Transverse colon (tissue), 4 donors: ENCODE measurements at regions not wholly inside any gene's neighbourhood (a gene's known extent, or its start where the extent isn't known, plus 50 kb on each side); places are given as distances from the start of the nearest gene placed in this dataset.

Experiments used
- DNase-seq: peaks from one replicate; pipeline ENCODE4 v3.0.0-alpha.2; 2019
- H3K27ac ChIP-seq, 4 donors: fragments of 200-600 bp; sonication (generic); 2 replicates each; pipeline ENCODE4 v1.5.1; 2016 to 2018; ENCODE audit warnings: inconsistent platforms in 4 of 4
- H3K27me3 ChIP-seq: fragments of 200-600 bp; sonication (generic); 2 replicates; pipeline ENCODE4 v1.5.1; 2017; ENCODE audit warnings: inconsistent platforms
- H3K36me3 ChIP-seq, 4 donors: fragments of 200-600 bp; sonication (generic); 2 replicates each; pipeline ENCODE4 v1.5.1; 2017 to 2019; ENCODE audit warnings: inconsistent platforms in 4 of 4
- H3K4me1 ChIP-seq, 4 donors: fragments of 200-600 bp; sonication (generic); 2 replicates each; pipeline ENCODE4 v1.5.1; 2017 to 2020; ENCODE audit warnings: inconsistent platforms in 4 of 4
- H3K4me3 ChIP-seq, 4 donors: fragments of 200-600 bp; sonication (generic); 1 replicate in 1 of 4; 2 replicates in 3 of 4; pipeline versions ENCODE4 v1.5.1 to v1.6.1; 2017 to 2019; ENCODE audit warnings: inconsistent platforms in 4 of 4
- H3K9me3 ChIP-seq, 2 donors: fragments of 200-600 bp; sonication (generic); 2 replicates each; pipeline ENCODE4 v1.5.1; 2017 to 2019; ENCODE audit warnings: inconsistent platforms in 2 of 2
- CTCF ChIP-seq, 5 experiments: fragments of 200-600 bp in 3 of 5; fragments of 450-650 bp in 2 of 5; sonication (generic) in 3 of 5; IDR thresholded peaks; 1 replicate in 2 of 5; 2 replicates in 3 of 5; pipeline ENCODE4 v1.5.1; 2016 to 2017; ENCODE audit warnings: antibody characterized with exemption in 5 of 5, inconsistent platforms in 3 of 5, mild to moderate bottlenecking in 2 of 5, moderate library complexity in 1 of 5
- EP300 ChIP-seq: sonication (generic); formaldehyde crosslinking; IDR thresholded peaks from one replicate; pipeline ENCODE4 v1.6.1; 2017; ENCODE audit warnings: antibody characterized with exemption, low read depth
- POLR2A ChIP-seq: fragments of 450-650 bp; IDR thresholded peaks from one replicate; pipeline ENCODE4 v1.6.1; 2016; ENCODE audit warnings: antibody characterized with exemption, mild to moderate bottlenecking, moderate library complexity
- POLR2AphosphoS5 ChIP-seq, 3 donors: sonication (generic); formaldehyde crosslinking; IDR thresholded peaks; one replicate each; pipeline ENCODE4 v1.6.1; 2016; ENCODE audit warnings: antibody characterized with exemption in 3 of 3
- WGBS, 2 donors: methylation state at CpG; one replicate each; pipeline ENCODE4 v1.1.5; 2018; ENCODE audit warnings: low coverage in 1 of 2; 5-methylcytosine and 5-hydroxymethylcytosine counted together
- in situ Hi-C, 4 donors: fragments of 200-750 bp; cut with MboI; loops; one replicate each; pipeline versions ENCODE4 v1.15.0 to v1.15.1; 2017; ENCODE audit warnings: low sequenced_read_pairs in 3 of 4, low pct_ligation_motif_present in 1 of 4, low pct_unique_long_range_greater_than_20kb in 1 of 4
- intact Hi-C: fragments of 100-400 bp; cut with DNase I; formaldehyde crosslinking; loops from one replicate; pipeline ENCODE4 v1.15.1; 2023; ENCODE audit warnings: low total_unique reads

DNA sequence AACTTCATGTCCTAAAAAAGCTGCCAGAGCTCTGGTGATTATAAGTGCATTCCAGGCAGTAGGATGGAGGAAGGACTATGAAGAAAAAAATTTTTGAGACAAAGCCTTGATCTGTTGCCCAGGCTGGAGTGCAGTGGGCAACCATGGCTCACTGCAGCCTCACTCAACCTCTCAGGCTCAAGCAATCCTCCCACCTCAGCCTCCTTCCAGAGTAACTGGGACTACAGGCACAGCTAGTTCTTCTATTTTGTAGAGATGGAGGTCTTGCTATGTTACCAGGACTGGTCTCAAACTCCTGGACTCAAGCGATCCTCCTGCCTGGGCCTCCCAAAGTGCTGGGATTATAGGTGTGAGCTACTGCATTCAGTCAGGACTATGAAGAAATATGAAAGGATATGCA lies 161.2 kb downstream of the IRS2 start:
- Histone ChIP-seq H3K4me1 (no peaks in the 10 kb centered on the region), H3K27ac (no peak overlapping the region), H3K9me3 (no peaks in the 10 kb centered on the region), H3K36me3 (no peaks in the 10 kb centered on the region), H3K4me3 (no peak overlapping the region), H3K27me3 (no peaks in the 10 kb centered on the region)
- intact Hi-C loops, result no loop called here
- in situ Hi-C loops, result no loop called here
- TF ChIP-seq CTCF (IDR thresholded peaks at IDR 0.05) (no peak), EP300 (no peak), POLR2AphosphoS5 (IDR thresholded peaks at IDR 0.05) (no peak), POLR2A (no peak)
- 100% methylated on average over 1 of the region's 1 CpG; no CpG with 5 or more reads in 1 of the 2 donors for WGBS, 2 donors
- DNase-seq, result no peak

- DNase-seq, result no peak
- H3K27ac ChIP-seq, result no peak overlapping the region
- H3K36me3 ChIP-seq, result no peaks in the 10 kb centered on the region
- in situ Hi-C loops, result loop anchor here in 1 of 4 donors (25.0 kb wide), 1 partner anchor 490 kb away; no protein-coding TSS in a partner anchor
- no peaks in the 10 kb centered on the region for H3K27me3 ChIP-seq
- no peaks in the 10 kb centered on the region for H3K4me1 ChIP-seq
- 58 to 77% methylated on average over 2 to 4 of the region's 4 CpGs for WGBS, 2 donors
- intact Hi-C loops, result loop anchor here (5.0 kb wide), 1 partner anchor 910 kb away; no protein-coding TSS in a partner anchor
- H3K9me3 ChIP-seq, result no peaks in the 10 kb centered on the region
- TF ChIP-seq POLR2A, result no peak
- no peak for TF ChIP-seq POLR2AphosphoS5 (IDR thresholded peaks at IDR 0.05)
- no peak for TF ChIP-seq CTCF (IDR thresholded peaks at IDR 0.05)
- no peak for TF ChIP-seq EP300
- no peak overlapping the region for H3K4me3 ChIP-seq
These were observed 164.4 kb downstream of the IRS2 start for GRCh38 chr13:109622006-109622405.

GRCh38 chr13:109615721-109616420 lies 170.5 kb downstream of the IRS2 start:
- no peaks in the 10 kb centered on the region for H3K9me3 ChIP-seq
- whole genome bisulfite sequencing, 2 donors, result 85 to 86% methylated on average over 8 of the region's 8 CpGs
- no peak overlapping the region for H3K4me3 ChIP-seq
- no peak for TF ChIP-seq EP300
- no peak for TF ChIP-seq POLR2A
- no peak for TF ChIP-seq CTCF (IDR thresholded peaks at IDR 0.05)
- no peak for TF ChIP-seq POLR2AphosphoS5 (IDR thresholded peaks at IDR 0.05)
- H3K27ac ChIP-seq, result no peak overlapping the region
- intact Hi-C loops (no loop called here), in situ Hi-C loops (loop anchor here in 1 of 4 donors (25.0 kb wide), 1 partner anchor 496 kb away; no protein-coding TSS in a partner anchor)
- no peaks in the 10 kb centered on the region for H3K36me3 ChIP-seq
- DNase-seq, result no peak
- no peaks in the 10 kb centered on the region for H3K27me3 ChIP-seq
- H3K4me1 ChIP-seq, result no peaks in the 10 kb centered on the region

GRCh38 chr13:109611912-109612691 lies 174.3 kb downstream of the IRS2 start:
- 29 to 85% methylated on average over 1 to 3 of the region's 3 CpGs for WGBS, 2 donors
- H3K36me3 ChIP-seq, result no peaks in the 10 kb centered on the region
- in situ Hi-C loops (loop anchor here in 1 of 4 donors (25.0 kb wide), 1 partner anchor 500 kb away; no protein-coding TSS in a partner anchor), intact Hi-C loops (no loop called here)
- no peaks in the 10 kb centered on the region for H3K27me3 ChIP-seq
- no peak overlapping the region for H3K27ac ChIP-seq
- no peak for DNase-seq
- no peaks in the 10 kb centered on the region for H3K9me3 ChIP-seq
- TF ChIP-seq EP300 (no peak), CTCF (IDR thresholded peaks at IDR 0.05) (no peak), POLR2A (no peak), POLR2AphosphoS5 (IDR thresholded peaks at IDR 0.05) (no peak)
- no peaks in the 10 kb centered on the region for H3K4me1 ChIP-seq
- no peak overlapping the region for H3K4me3 ChIP-seq
